ENCODE measurements at regions not wholly inside any gene's neighbourhood (a gene's known extent, or its start where the extent isn't known, plus 50 kb on each side); places are given as distances from the start of the nearest gene placed in this dataset.

- DNase-seq: no peak
These were observed 265.0 kb upstream of the ZNF608 start for GRCh38 chr5:125011419-125011818.

GRCh38 chr5:125011947-125012346 lies 265.5 kb upstream of the ZNF608 start:
- DNase-seq: no peak

GRCh38 chr5:125012727-125013451 lies 266.4 kb upstream of the ZNF608 start:
- DNase-seq: no peak

GRCh38 chr5:125014202-125014601 lies 267.8 kb upstream of the ZNF608 start:
- no peak for DNase-seq

GRCh38 chr5:125017796-125018195 lies 271.4 kb upstream of the ZNF608 start:
- DNase-seq: no peak

GRCh38 chr5:125023673-125024072 lies 277.2 kb upstream of the ZNF608 start:
- no peak for DNase-seq

- no peak for DNase-seq
These were observed 280.7 kb upstream of the ZNF608 start for GRCh38 chr5:125026867-125027731.

- no peak for DNase-seq
These were observed 285.8 kb upstream of the ZNF608 start for GRCh38 chr5:125032286-125032685.

- no peak for DNase-seq
These were observed 287.2 kb upstream of the ZNF608 start for GRCh38 chr5:125033602-125034001.

GRCh38 chr5:125034331-125034730 lies 287.9 kb upstream of the ZNF608 start:
- DNase-seq: no peak

- DNase-seq: no peak
These were observed 290.1 kb upstream of the ZNF608 start for GRCh38 chr5:125036494-125036893.

GRCh38 chr5:125037020-125037419 lies 290.6 kb upstream of the ZNF608 start:
- no peak for DNase-seq

GRCh38 chr5:125037530-125037929 lies 291.1 kb upstream of the ZNF608 start:
- DNase-seq: no peak

GRCh38 chr5:125038477-125038876 lies 292.0 kb upstream of the ZNF608 start:
- no peak for DNase-seq

- no peak for DNase-seq
These were observed 295.4 kb upstream of the ZNF608 start for GRCh38 chr5:125041798-125042197.

GRCh38 chr5:125042261-125042890 lies 295.9 kb upstream of the ZNF608 start:
- no peak for DNase-seq

- no peak for DNase-seq
These were observed 297.4 kb upstream of the ZNF608 start for GRCh38 chr5:125043781-125044391.

GRCh38 chr5:125044491-125045282 lies 298.2 kb upstream of the ZNF608 start:
- DNase-seq: no peak

GRCh38 chr5:125045646-125046045 lies 299.2 kb upstream of the ZNF608 start:
- no peak for DNase-seq

GRCh38 chr5:125046838-125047237 lies 300.4 kb upstream of the ZNF608 start:
- no peak for DNase-seq

GRCh38 chr5:125047871-125048270 lies 301.4 kb upstream of the ZNF608 start:
- no peak for DNase-seq
